ENCODE measurements at regions not wholly inside any gene's neighbourhood (a gene's known extent, or its start where the extent isn't known, plus 50 kb on each side); places are given as distances from the start of the nearest gene placed in this dataset.

DNA sequence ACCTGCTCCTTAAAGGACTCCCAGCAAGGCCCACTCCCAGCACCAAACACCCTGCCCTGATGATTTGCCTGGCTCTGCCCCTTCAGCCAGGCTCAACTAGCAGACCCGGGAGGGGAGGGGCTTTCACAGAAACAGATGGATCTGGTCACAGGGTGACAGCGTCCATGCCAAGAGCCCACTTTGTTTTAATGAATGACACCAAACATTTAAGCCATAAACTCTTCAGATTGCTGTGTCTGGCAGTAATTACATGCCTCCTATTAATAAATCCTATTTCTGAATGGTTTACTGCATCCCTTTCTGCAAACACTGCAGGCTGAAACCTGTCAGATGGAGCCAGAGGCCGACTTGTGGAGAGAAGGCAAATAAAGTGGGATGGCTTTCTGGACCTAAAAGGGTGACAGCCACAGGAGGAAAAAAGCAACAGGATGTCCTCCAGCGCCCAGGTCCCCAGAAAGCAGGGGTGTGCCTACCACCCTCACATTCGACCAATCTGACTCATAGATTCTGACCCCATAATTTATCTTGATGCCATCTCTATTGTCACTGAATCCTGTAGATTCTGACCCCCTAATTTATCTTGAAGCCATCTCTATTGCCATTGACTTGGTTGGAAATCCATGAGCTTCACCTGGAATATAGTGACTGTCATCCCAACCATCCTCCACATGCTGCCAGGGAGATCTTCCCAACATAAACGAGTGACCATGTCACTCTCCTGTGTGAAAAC lies 200.9 kb downstream of the PLPP3 start:
- DNase-seq (ENCODE audit: low read depth in 1 of 2, low spot score in 1 of 2): no peak
- TF ChIP-seq RARB (CRISPR knock-in tag; IDR thresholded peaks at IDR 0.05) (no peak), JUNB (IDR thresholded peaks at IDR 0.05) (no peak), SMC3 (IDR thresholded peaks at IDR 0.05) (no peak), RNF2 (IDR thresholded peaks at IDR 0.05; ENCODE audit: borderline replicate concordance, low read depth) (no peak), MAFK (IDR thresholded peaks at IDR 0.05; ENCODE audit: partially characterized antibody) (no peak), RAD21 (conservative IDR thresholded peaks at IDR 0.05 in 1 of 2, IDR thresholded peaks at IDR 0.05 in 1 of 2) (no peak), CHD2 (IDR thresholded peaks at IDR 0.05; ENCODE audit: low read length, partially characterized antibody) (no peak)
- H3K4me2 ChIP-seq: no peak overlapping the region
- ATAC-seq: no peak
- ChIA-PET POLR2A (no interaction called here), CTCF (no interaction called here)
- H3K27ac ChIP-seq: no peak overlapping the region
- FAIRE-seq: no peak
- peaks cover 28% of the 10 kb centered on the region for H3K4me1 ChIP-seq
- no peak overlapping the region for H3K4me3 ChIP-seq
- no peaks in the 10 kb centered on the region for H3K9me3 ChIP-seq
- WGBS (ENCODE audit: missing lambda C conversion rate): 53% methylated on average over 5 of the region's 6 CpGs

GRCh38 chr1:56377431-56377830 lies 201.9 kb downstream of the PLPP3 start:
- no peak overlapping the region for H3K27ac ChIP-seq
- no peak for DNase-seq (ENCODE audit: low read depth in 1 of 2, low spot score in 1 of 2)
- no peak for TF ChIP-seq JUNB (IDR thresholded peaks at IDR 0.05)
- TF ChIP-seq ZC3H11A (IDR thresholded peaks at IDR 0.05): no peak
- no peak for TF ChIP-seq TFCP2L1 (CRISPR knock-in tag; IDR thresholded peaks at IDR 0.05)
- no peak for TF ChIP-seq HMGXB4 (CRISPR knock-in tag; IDR thresholded peaks at IDR 0.05; ENCODE audit: borderline replicate concordance)
- TF ChIP-seq RAD21 (conservative IDR thresholded peaks at IDR 0.05 in 1 of 2, IDR thresholded peaks at IDR 0.05 in 1 of 2): no peak
- TF ChIP-seq NFE2L2 (conservative IDR thresholded peaks at IDR 0.05; ENCODE audit: low read length): no peak
- TF ChIP-seq GATA3 (IDR thresholded peaks at IDR 0.05; ENCODE audit: borderline replicate concordance): no peak
- TF ChIP-seq ZNF302 (CRISPR knock-in tag; IDR thresholded peaks at IDR 0.05): no peak
- TF ChIP-seq ELK1 (IDR thresholded peaks at IDR 0.05; ENCODE audit: low read depth, low read length): no peak
- no peak for TF ChIP-seq CBX2 (IDR thresholded peaks at IDR 0.05; ENCODE audit: borderline replicate concordance, low read depth)
- TF ChIP-seq FOXS1 (CRISPR knock-in tag; IDR thresholded peaks at IDR 0.05): no peak
- TF ChIP-seq KDM5A (IDR thresholded peaks at IDR 0.05): no peak
- POLR2A ChIA-PET: no interaction called here
- no peak for FAIRE-seq
- no peak overlapping the region for H3K4me2 ChIP-seq
- WGBS (ENCODE audit: missing lambda C conversion rate): 92% methylated on average over 2 of the region's 2 CpGs
- no peak overlapping the region for H3K4me3 ChIP-seq
- no peak for ATAC-seq
- H3K4me1 ChIP-seq: peaks cover 28% of the 10 kb centered on the region
- CTCF ChIA-PET: no interaction called here
- no peaks in the 10 kb centered on the region for H3K9me3 ChIP-seq

- POLR2A ChIA-PET: no interaction called here
- Histone ChIP-seq H3K4me3 (no peak overlapping the region), H3K9me3 (no peaks in the 10 kb centered on the region), H3K4me1 (peaks cover 28% of the 10 kb centered on the region), H3K27ac (peak overlapping the region in 1 of 2 experiments; percentile 21; a peak in 1 of 6 replicates), H3K4me2 (peak overlapping the region; percentile 20; the same call in 1 of the 3 replicates)
- FAIRE-seq: no peak
- 81% methylated on average over 7 of the region's 7 CpGs for WGBS (ENCODE audit: missing lambda C conversion rate)
- ATAC-seq: no peak
- no peak for DNase-seq (ENCODE audit: low read depth in 1 of 2, low spot score in 1 of 2)
- CTCF ChIA-PET: no interaction called here
- TF ChIP-seq HES2 (IDR thresholded peaks at IDR 0.05) (no peak), ELK1 (IDR thresholded peaks at IDR 0.05; ENCODE audit: low read depth, low read length) (no peak), KDM5A (IDR thresholded peaks at IDR 0.05) (no peak), ZFP36 (IDR thresholded peaks at IDR 0.05; ENCODE audit: borderline replicate concordance, partially characterized antibody) (no peak), FOXS1 (CRISPR knock-in tag; IDR thresholded peaks at IDR 0.05) (no peak), HOXB13 (CRISPR knock-in tag; IDR thresholded peaks at IDR 0.05; ENCODE audit: low read depth) (no peak), ZC3H11A (IDR thresholded peaks at IDR 0.05) (no peak)
- TF ChIP-seq, protein P1, sequence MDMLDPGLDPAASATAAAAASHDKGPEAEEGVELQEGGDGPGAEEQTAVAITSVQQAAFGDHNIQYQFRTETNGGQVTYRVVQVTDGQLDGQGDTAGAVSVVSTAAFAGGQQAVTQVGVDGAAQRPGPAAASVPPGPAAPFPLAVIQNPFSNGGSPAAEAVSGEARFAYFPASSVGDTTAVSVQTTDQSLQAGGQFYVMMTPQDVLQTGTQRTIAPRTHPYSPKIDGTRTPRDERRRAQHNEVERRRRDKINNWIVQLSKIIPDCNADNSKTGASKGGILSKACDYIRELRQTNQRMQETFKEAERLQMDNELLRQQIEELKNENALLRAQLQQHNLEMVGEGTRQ (IDR thresholded peaks at IDR 0.05): no peak
- TF ChIP-seq, protein P2, sequence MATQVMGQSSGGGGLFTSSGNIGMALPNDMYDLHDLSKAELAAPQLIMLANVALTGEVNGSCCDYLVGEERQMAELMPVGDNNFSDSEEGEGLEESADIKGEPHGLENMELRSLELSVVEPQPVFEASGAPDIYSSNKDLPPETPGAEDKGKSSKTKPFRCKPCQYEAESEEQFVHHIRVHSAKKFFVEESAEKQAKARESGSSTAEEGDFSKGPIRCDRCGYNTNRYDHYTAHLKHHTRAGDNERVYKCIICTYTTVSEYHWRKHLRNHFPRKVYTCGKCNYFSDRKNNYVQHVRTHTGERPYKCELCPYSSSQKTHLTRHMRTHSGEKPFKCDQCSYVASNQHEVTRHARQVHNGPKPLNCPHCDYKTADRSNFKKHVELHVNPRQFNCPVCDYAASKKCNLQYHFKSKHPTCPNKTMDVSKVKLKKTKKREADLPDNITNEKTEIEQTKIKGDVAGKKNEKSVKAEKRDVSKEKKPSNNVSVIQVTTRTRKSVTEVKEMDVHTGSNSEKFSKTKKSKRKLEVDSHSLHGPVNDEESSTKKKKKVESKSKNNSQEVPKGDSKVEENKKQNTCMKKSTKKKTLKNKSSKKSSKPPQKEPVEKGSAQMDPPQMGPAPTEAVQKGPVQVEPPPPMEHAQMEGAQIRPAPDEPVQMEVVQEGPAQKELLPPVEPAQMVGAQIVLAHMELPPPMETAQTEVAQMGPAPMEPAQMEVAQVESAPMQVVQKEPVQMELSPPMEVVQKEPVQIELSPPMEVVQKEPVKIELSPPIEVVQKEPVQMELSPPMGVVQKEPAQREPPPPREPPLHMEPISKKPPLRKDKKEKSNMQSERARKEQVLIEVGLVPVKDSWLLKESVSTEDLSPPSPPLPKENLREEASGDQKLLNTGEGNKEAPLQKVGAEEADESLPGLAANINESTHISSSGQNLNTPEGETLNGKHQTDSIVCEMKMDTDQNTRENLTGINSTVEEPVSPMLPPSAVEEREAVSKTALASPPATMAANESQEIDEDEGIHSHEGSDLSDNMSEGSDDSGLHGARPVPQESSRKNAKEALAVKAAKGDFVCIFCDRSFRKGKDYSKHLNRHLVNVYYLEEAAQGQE (IDR thresholded peaks at IDR 0.05): no peak
These were observed 203.0 kb downstream of the PLPP3 start for GRCh38 chr1:56376188-56376984.
